Thyroid gland (tissue), 4 donors: ENCODE measurements at regions not wholly inside any gene's neighbourhood (a gene's known extent, or its start where the extent isn't known, plus 50 kb on each side); places are given as distances from the start of the nearest gene placed in this dataset.

Experiments used
- DNase-seq, 2 donors: peaks; one replicate each; pipeline ENCODE4 v3.0.0-alpha.2; 2019
- H3K27ac ChIP-seq, 3 donors: fragments of 200-600 bp; sonication (generic); 1 replicate in 2 of 3; 2 replicates in 1 of 3; pipeline ENCODE4 v1.5.1; 2016 to 2019; ENCODE audit warnings: mild to moderate bottlenecking in 1 of 3, moderate library complexity in 1 of 3
- H3K27me3 ChIP-seq: fragments of 200-600 bp; sonication (generic); one replicate; pipeline ENCODE4 v1.5.1; 2019
- H3K36me3 ChIP-seq, 2 donors: fragments of 200-600 bp; sonication (generic); one replicate each; pipeline ENCODE4 v1.5.1; 2016 to 2019
- H3K4me1 ChIP-seq, 2 donors: fragments of 200-600 bp; sonication (generic); one replicate each; pipeline ENCODE4 v1.5.1; 2017 to 2019
- H3K4me3 ChIP-seq, 3 donors: fragments of 200-600 bp; sonication (generic); replicated peaks in 1 of 3; 1 replicate in 2 of 3; 2 replicates in 1 of 3; pipeline ENCODE4 v1.5.1; 2016; ENCODE audit warnings: mild to moderate bottlenecking in 1 of 3
- H3K9me3 ChIP-seq: fragments of 200-600 bp; sonication (generic); one replicate; pipeline ENCODE4 v1.5.1; 2017
- POLR2A ChIP-seq, 2 donors: fragments of 450-650 bp; IDR thresholded peaks; one replicate each; pipeline ENCODE4 v1.6.1; 2017; ENCODE audit warnings: antibody characterized with exemption in 2 of 2, mild to moderate bottlenecking in 2 of 2, moderate library complexity in 1 of 2
- WGBS, 2 donors: methylation state at CpG; one replicate each; pipeline ENCODE4 v1.1.5; 2017; 5-methylcytosine and 5-hydroxymethylcytosine counted together
- intact Hi-C: fragments of 100-400 bp; cut with DNase I; formaldehyde crosslinking; loops from one replicate; pipeline ENCODE4 v1.15.1; 2023
- TF ChIP-seq, protein P1 (sequence below), 6 experiments: fragments of 200-600 bp in 3 of 6; fragments of 450-650 bp in 3 of 6; sonication (generic) in 3 of 6; IDR thresholded peaks; one replicate each; pipeline ENCODE4 v1.5.1; 2016 to 2019; ENCODE audit warnings: antibody characterized with exemption in 6 of 6, mild to moderate bottlenecking in 2 of 6, inconsistent platforms in 1 of 6, moderate library complexity in 1 of 6

DNA sequence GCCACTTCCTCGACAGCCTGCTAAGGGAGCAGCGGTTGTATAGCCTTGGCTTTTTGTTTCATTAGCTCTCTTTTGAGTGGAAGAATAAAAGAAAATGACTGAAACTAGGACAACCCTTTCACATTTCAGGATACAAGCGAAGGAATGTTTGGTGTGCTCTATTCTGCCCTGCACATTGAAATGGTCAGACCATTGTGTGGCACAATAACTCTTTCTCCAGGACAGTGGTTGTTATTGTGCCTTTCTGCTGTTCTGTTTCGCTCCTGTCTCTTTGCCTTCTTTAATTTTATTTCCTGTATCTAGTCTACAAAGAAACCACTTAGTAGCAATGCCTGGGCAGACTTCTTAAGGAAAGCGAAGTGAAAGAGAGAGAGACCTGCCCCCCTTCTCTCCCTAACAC is 473.7 kb downstream of the GBA3 start:
- Histone ChIP-seq H3K27me3 (no peaks in the 10 kb centered on the region), H3K4me1 (no peaks in the 10 kb centered on the region), H3K4me3 (no peak overlapping the region), H3K27ac (no peak overlapping the region), H3K36me3 (no peaks in the 10 kb centered on the region), H3K9me3 (no peaks in the 10 kb centered on the region)
- no peak for DNase-seq
- 85 to 86% methylated on average over 5 of the region's 5 CpGs for WGBS, 2 donors
- TF ChIP-seq, protein P1, sequence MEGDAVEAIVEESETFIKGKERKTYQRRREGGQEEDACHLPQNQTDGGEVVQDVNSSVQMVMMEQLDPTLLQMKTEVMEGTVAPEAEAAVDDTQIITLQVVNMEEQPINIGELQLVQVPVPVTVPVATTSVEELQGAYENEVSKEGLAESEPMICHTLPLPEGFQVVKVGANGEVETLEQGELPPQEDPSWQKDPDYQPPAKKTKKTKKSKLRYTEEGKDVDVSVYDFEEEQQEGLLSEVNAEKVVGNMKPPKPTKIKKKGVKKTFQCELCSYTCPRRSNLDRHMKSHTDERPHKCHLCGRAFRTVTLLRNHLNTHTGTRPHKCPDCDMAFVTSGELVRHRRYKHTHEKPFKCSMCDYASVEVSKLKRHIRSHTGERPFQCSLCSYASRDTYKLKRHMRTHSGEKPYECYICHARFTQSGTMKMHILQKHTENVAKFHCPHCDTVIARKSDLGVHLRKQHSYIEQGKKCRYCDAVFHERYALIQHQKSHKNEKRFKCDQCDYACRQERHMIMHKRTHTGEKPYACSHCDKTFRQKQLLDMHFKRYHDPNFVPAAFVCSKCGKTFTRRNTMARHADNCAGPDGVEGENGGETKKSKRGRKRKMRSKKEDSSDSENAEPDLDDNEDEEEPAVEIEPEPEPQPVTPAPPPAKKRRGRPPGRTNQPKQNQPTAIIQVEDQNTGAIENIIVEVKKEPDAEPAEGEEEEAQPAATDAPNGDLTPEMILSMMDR (IDR thresholded peaks at IDR 0.05) = no peak
- TF ChIP-seq POLR2A (IDR thresholded peaks at IDR 0.05) = no peak
- intact Hi-C loops = no loop called here

DNA sequence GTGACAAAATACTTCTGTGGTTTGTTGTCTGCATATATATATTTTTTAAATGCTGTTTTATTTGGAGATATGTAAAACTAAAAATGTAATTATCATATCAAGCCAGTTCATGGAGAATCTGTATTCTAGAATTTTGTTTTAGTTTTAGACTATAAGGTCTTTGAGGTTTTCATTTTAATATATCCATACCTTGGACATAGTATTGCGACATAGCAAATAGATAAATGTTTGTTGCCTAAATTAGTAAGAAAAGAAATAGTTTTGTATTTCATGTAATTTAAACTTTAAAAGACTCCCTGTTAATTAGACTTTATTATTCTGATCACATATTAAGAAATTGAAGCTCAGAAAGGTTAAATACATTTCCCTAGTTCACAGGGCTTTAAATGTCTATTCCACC is 472.9 kb downstream of the GBA3 start:
- no peak overlapping the region for H3K4me3 ChIP-seq
- TF ChIP-seq, protein P1 (IDR thresholded peaks at IDR 0.05) = no peak
- no peak for TF ChIP-seq POLR2A (IDR thresholded peaks at IDR 0.05)
- DNase-seq = no peak
- no peak overlapping the region for H3K27ac ChIP-seq
- no peaks in the 10 kb centered on the region for H3K36me3 ChIP-seq
- no peaks in the 10 kb centered on the region for H3K27me3 ChIP-seq
- 96 to 97% methylated on average over 1 of the region's 1 CpG for WGBS, 2 donors
- no peaks in the 10 kb centered on the region for H3K9me3 ChIP-seq
- H3K4me1 ChIP-seq = no peaks in the 10 kb centered on the region
- intact Hi-C loops = no loop called here

DNA sequence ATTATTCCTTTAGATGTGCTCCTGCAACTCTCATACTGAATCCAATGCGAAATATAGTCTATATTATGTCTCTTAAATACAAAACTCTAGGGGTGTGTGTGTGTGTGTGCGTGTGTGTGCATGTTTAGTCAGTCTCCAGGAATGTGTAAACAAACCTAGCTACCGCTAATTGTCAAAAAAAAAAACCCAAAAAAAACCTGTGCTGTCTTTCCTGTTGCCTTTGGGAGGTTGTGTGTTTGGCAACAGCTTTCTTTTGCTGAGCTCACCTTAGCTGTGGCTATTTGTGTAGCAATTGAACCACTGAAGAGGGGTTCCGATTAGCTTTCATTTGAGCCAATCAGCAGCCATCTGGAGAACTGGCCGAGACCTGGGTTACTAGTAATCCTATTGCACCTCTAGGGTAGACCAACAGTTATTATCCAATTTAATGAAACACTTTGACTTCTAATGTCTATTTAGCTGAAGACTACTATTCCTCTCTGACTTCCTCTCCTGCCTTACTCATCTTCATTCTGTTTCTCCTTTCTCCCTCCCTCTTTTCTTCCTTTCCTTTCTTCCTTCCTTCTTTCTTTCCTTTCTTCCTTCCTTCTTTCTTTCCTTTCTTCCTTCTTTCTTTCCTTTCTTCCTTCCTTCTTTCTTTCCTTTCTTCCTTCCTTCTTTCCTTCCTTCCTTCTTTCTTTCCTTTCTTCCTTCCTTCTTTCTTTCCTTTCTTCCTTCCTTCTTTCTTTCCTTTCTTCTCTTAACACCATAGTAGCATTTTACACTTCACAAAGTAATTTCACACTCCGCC is 471.1 kb downstream of the GBA3 start:
- H3K27me3 ChIP-seq = no peaks in the 10 kb centered on the region
- no peak for TF ChIP-seq POLR2A (IDR thresholded peaks at IDR 0.05)
- TF ChIP-seq, protein P1 (IDR thresholded peaks at IDR 0.05) = no peak
- DNase-seq = no peak
- H3K4me3 ChIP-seq = no peak overlapping the region
- H3K27ac ChIP-seq = no peak overlapping the region
- WGBS, 2 donors = 62 to 74% methylated on average over 6 of the region's 6 CpGs
- no peaks in the 10 kb centered on the region for H3K9me3 ChIP-seq
- no peaks in the 10 kb centered on the region for H3K36me3 ChIP-seq
- intact Hi-C loops = no loop called here
- no peaks in the 10 kb centered on the region for H3K4me1 ChIP-seq

- H3K27ac ChIP-seq = no peak overlapping the region
- TF ChIP-seq POLR2A (IDR thresholded peaks at IDR 0.05) = no peak
- TF ChIP-seq, protein P1 (IDR thresholded peaks at IDR 0.05) = no peak
Measured at GRCh38 chr4:23162275-23162674, 469.5 kb downstream of the GBA3 start.

GRCh38 chr4:23161787-23162186 is 469.1 kb downstream of the GBA3 start:
- Histone ChIP-seq H3K9me3 (no peaks in the 10 kb centered on the region), H3K36me3 (no peaks in the 10 kb centered on the region), H3K27me3 (no peaks in the 10 kb centered on the region), H3K4me3 (no peak overlapping the region), H3K27ac (no peak overlapping the region), H3K4me1 (no peaks in the 10 kb centered on the region)
- no peak for TF ChIP-seq POLR2A (IDR thresholded peaks at IDR 0.05)
- TF ChIP-seq, protein P1 (IDR thresholded peaks at IDR 0.05) = no peak
- intact Hi-C loops = no loop called here
- WGBS, 2 donors = 63 to 79% methylated on average over 3 of the region's 3 CpGs
- no peak for DNase-seq

More at GRCh38 chr4:23162275-23162674, 469.5 kb downstream of the GBA3 start:
- DNase-seq = no peak
- H3K9me3 ChIP-seq = no peaks in the 10 kb centered on the region
- H3K27me3 ChIP-seq = no peaks in the 10 kb centered on the region
- H3K4me1 ChIP-seq = no peaks in the 10 kb centered on the region
- intact Hi-C loops = no loop called here
- no peaks in the 10 kb centered on the region for H3K36me3 ChIP-seq
- WGBS, 2 donors = 86 to 89% methylated on average over 2 of the region's 2 CpGs
- H3K4me3 ChIP-seq = no peak overlapping the region
